NCI-H2227 (cell line): ENCODE measurements at regions not wholly inside any gene's neighbourhood (a gene's known extent, or its start where the extent isn't known, plus 50 kb on each side); places are given as distances from the start of the nearest gene placed in this dataset.

ENCODE experiments used
- DNase-seq: peaks from one replicate; lab custom pipeline; 2025; ENCODE audit not compliant: unreplicated experiment; lab: John Stamatoyannopoulos, UW

- no peak for DNase-seq
These were observed 54.0 kb upstream of the PRPS1L1 start for GRCh38 chr7:18081617-18082016.

- no peak for DNase-seq
These were observed 54.5 kb upstream of the PRPS1L1 start for GRCh38 chr7:18082169-18082568.

- DNase-seq: peak; percentile 83
These were observed 58.7 kb upstream of the PRPS1L1 start for GRCh38 chr7:18086165-18087025.

GRCh38 chr7:18087026-18087686 is 59.5 kb upstream of the PRPS1L1 start:
- no peak for DNase-seq

- peak; percentile 33 for DNase-seq
These were observed 60.0 kb upstream of the PRPS1L1 start for GRCh38 chr7:18087687-18088078.

- DNase-seq: no peak
These were observed 68.4 kb upstream of the PRPS1L1 start for GRCh38 chr7:18096087-18096486.

- DNase-seq: no peak
These were observed 74.9 kb upstream of the PRPS1L1 start for GRCh38 chr7:18102576-18102975.

GRCh38 chr7:18103436-18104218 is 76.0 kb upstream of the PRPS1L1 start:
- DNase-seq: no peak

- DNase-seq: no peak
These were observed 82.1 kb upstream of the PRPS1L1 start for GRCh38 chr7:18109762-18110161.

GRCh38 chr7:18116661-18117060 is 89.0 kb upstream of the PRPS1L1 start:
- no peak for DNase-seq

GRCh38 chr7:18117482-18117881 is 89.8 kb upstream of the PRPS1L1 start:
- DNase-seq: no peak

GRCh38 chr7:18119985-18120384 is 92.3 kb upstream of the PRPS1L1 start:
- DNase-seq: no peak

GRCh38 chr7:18123508-18124239 is 96.0 kb upstream of the PRPS1L1 start:
- no peak for DNase-seq

GRCh38 chr7:18125476-18125875 is 97.8 kb upstream of the PRPS1L1 start:
- DNase-seq: no peak

- DNase-seq: no peak
These were observed 98.6 kb upstream of the PRPS1L1 start for GRCh38 chr7:18126281-18126680.

- no peak for DNase-seq
These were observed 101.2 kb upstream of the PRPS1L1 start for GRCh38 chr7:18128846-18129245.

GRCh38 chr7:18132811-18133210 is 105.2 kb upstream of the PRPS1L1 start:
- no peak for DNase-seq

GRCh38 chr7:18133921-18134320 is 106.3 kb upstream of the PRPS1L1 start:
- peak; percentile 36 for DNase-seq

- peak; percentile 42 for DNase-seq
These were observed 113.3 kb upstream of the PRPS1L1 start for GRCh38 chr7:18140943-18141342.

GRCh38 chr7:18144166-18144565 is 116.5 kb upstream of the PRPS1L1 start:
- DNase-seq: no peak

- DNase-seq: no peak
These were observed 117.5 kb upstream of the PRPS1L1 start for GRCh38 chr7:18145160-18145559.
